Esophagus (tissue), 2 donors: ENCODE measurements at regions not wholly inside any gene's neighbourhood (a gene's known extent, or its start where the extent isn't known, plus 50 kb on each side); places are given as distances from the start of the nearest gene placed in this dataset.
"Not testable (repeated sequence)": the region's sequence is repeated elsewhere in the genome, so short reads cannot be mapped to it uniquely, and the experiment has no call there.

ENCODE experiments used
- H3K27ac ChIP-seq, 2 donors: one replicate each; pipeline ENCODE4 v1.5.1; 2013; ENCODE audit warnings: low read depth in 2 of 2, mild to moderate bottlenecking in 2 of 2, inconsistent platforms in 1 of 2, low read length in 1 of 2, moderate library complexity in 1 of 2
- H3K27me3 ChIP-seq, 2 donors: one replicate each; pipeline ENCODE4 v1.6.1; 2013; ENCODE audit warnings: low read length in 2 of 2, control low read depth in 1 of 2, mild to moderate bottlenecking in 1 of 2; ENCODE audit not compliant: insufficient read depth in 2 of 2, control insufficient read depth in 1 of 2
- H3K36me3 ChIP-seq, 2 donors: one replicate each; pipeline ENCODE4 v1.6.1; 2013; ENCODE audit warnings: low read length in 1 of 2; ENCODE audit not compliant: control insufficient read depth in 2 of 2, insufficient read depth in 2 of 2
- H3K4me1 ChIP-seq, 2 donors: one replicate each; pipeline ENCODE4 v1.6.1; 2013; ENCODE audit warnings: low read length in 1 of 2; ENCODE audit not compliant: control insufficient read depth in 2 of 2, insufficient read depth in 2 of 2
- H3K4me3 ChIP-seq, 2 donors: one replicate each; pipeline ENCODE4 v1.5.1; 2013; ENCODE audit warnings: low read length in 2 of 2, mild to moderate bottlenecking in 2 of 2, low read depth in 1 of 2, moderate library complexity in 1 of 2
- H3K9me3 ChIP-seq, 2 donors: one replicate each; pipeline ENCODE4 v1.6.1; 2013; ENCODE audit warnings: mild to moderate bottlenecking in 2 of 2, low read depth in 1 of 2, low read length in 1 of 2, moderate library complexity in 1 of 2; ENCODE audit not compliant: control insufficient read depth in 2 of 2, insufficient read depth in 1 of 2
- WGBS, 2 donors: extraction: QIAGEN DNeasy Blood & Tissue Kit; methylation state at CpG; one replicate each; pipeline ENCODE4 v1.1.7; 2013; 5-methylcytosine and 5-hydroxymethylcytosine counted together
- donor health status: healthy with polysubstance abuse.
- donor health status: Bipolar disorder and iron deficiency.

- 70 to 80% methylated on average over 5 of the region's 5 CpGs for WGBS, 2 donors
- not testable (repeated sequence) for H3K27me3 ChIP-seq
Observed at GRCh38 chr7:149697767-149698166, 75.6 kb downstream of the ZNF467 start.

DNA sequence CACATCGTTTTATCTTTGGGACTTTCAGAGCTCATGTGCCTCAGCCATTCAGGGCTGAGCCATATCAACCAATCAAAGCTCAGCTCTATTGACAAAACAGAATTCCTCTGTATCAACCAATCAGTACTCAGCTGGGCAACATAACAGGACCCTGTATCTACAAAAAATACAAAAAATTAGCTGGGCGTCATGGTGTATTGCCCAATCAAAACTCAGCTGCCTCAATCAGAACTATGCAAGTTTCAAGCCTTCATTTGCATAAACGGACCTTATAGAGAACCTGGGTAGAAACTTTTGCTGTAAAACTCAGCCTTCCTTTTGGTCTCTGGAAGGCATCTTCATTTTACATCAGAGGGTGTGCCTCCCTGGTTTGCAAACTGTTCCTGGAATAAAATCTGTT, 77.1 kb downstream of the ZNF467 start:
- Histone ChIP-seq H3K36me3 (no peaks in the 10 kb centered on the region), H3K4me1 (peaks cover 0 to 4% of the 10 kb centered on the region in 2 donors), H3K27me3 (peaks cover 0 to 6% of the 10 kb centered on the region in 2 donors), H3K9me3 (peaks cover 0 to 7% of the 10 kb centered on the region in 2 donors), H3K27ac (no peak overlapping the region), H3K4me3 (no peak overlapping the region)
- 70 to 76% methylated on average over 3 of the region's 3 CpGs for WGBS, 2 donors

More at GRCh38 chr7:149697767-149698166, 75.6 kb downstream of the ZNF467 start:
- not testable (repeated sequence) for H3K9me3 ChIP-seq, H3K4me3 ChIP-seq, H3K36me3 ChIP-seq, H3K4me1 ChIP-seq, H3K27ac ChIP-seq

- Histone ChIP-seq H3K4me3 (no peak overlapping the region), H3K27ac (no peak overlapping the region), H3K9me3 (no peaks in the 10 kb centered on the region), H3K27me3 (peaks cover 0 to 9% of the 10 kb centered on the region in 2 donors), H3K36me3 (no peaks in the 10 kb centered on the region), H3K4me1 (peaks cover 0 to 4% of the 10 kb centered on the region in 2 donors)
- 16 to 18% methylated on average over 28 to 43 of the region's 43 CpGs for WGBS, 2 donors
Observed at GRCh38 chr7:149692557-149692982, 80.8 kb downstream of the ZNF467 start.

GRCh38 chr7:149692056-149692455, 81.3 kb downstream of the ZNF467 start:
- Histone ChIP-seq H3K27ac (no peak overlapping the region), H3K4me1 (peaks cover 0 to 4% of the 10 kb centered on the region in 2 donors), H3K36me3 (no peaks in the 10 kb centered on the region), H3K4me3 (no peak overlapping the region), H3K27me3 (peaks cover 0 to 9% of the 10 kb centered on the region in 2 donors), H3K9me3 (no peaks in the 10 kb centered on the region)
- 84 to 92% methylated on average over 9 of the region's 9 CpGs for WGBS, 2 donors

- Histone ChIP-seq H3K4me1 (peaks cover 0 to 4% of the 10 kb centered on the region in 2 donors), H3K4me3 (no peak overlapping the region), H3K27ac (no peak overlapping the region), H3K36me3 (no peaks in the 10 kb centered on the region), H3K9me3 (no peaks in the 10 kb centered on the region), H3K27me3 (peaks cover 0 to 9% of the 10 kb centered on the region in 2 donors)
- 45 to 48% methylated on average over 22 of the region's 22 CpGs for WGBS, 2 donors
Observed at GRCh38 chr7:149690688-149691446, 82.5 kb downstream of the ZNF467 start.

DNA sequence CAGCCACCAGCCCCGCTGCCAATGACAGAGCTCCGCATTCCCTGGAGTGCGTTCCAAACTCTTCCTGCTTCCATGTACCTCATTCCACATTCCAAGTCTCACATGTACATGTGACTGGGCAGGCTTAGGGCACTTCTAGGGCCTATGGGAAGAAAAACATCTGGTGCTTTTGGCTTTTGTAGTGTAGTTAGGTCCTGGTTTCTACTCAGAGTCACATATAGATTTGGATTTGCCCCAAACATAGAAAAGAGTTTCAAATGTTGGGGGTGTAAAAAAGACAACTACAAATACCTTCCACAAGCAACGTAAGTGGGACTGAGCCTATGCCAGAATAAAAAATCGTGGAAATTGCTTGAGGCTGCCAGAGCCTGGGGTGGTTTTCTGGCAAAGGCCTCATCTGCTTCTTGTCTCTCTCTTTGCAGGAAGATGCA, 84.1 kb downstream of the ZNF467 start:
- Histone ChIP-seq H3K4me3 (no peak overlapping the region), H3K27ac (no peak overlapping the region), H3K4me1 (peaks cover 0 to 4% of the 10 kb centered on the region in 2 donors), H3K36me3 (no peaks in the 10 kb centered on the region), H3K9me3 (no peaks in the 10 kb centered on the region), H3K27me3 (peaks cover 0 to 9% of the 10 kb centered on the region in 2 donors)
- 69 to 83% methylated on average over 5 of the region's 5 CpGs for WGBS, 2 donors

- 82 to 84% methylated on average over 3 of the region's 3 CpGs for WGBS, 2 donors
- no peaks in the 10 kb centered on the region for H3K36me3 ChIP-seq
- H3K27ac ChIP-seq, result no peak overlapping the region
- peaks cover 0 to 9% of the 10 kb centered on the region in 2 donors for H3K27me3 ChIP-seq
- H3K4me3 ChIP-seq, result no peak overlapping the region
- peaks cover 0 to 4% of the 10 kb centered on the region in 2 donors for H3K4me1 ChIP-seq
- no peaks in the 10 kb centered on the region for H3K9me3 ChIP-seq
Observed at GRCh38 chr7:149688836-149689235, 84.6 kb downstream of the ZNF467 start.

- H3K36me3 ChIP-seq, H3K4me3 ChIP-seq, H3K27ac ChIP-seq, H3K9me3 ChIP-seq, H3K27me3 ChIP-seq, H3K4me1 ChIP-seq: not testable (repeated sequence)
- WGBS, 2 donors, result 65 to 75% methylated on average over 7 of the region's 7 CpGs
Observed at GRCh38 chr7:149687820-149688219, 85.6 kb downstream of the ZNF467 start.

- H3K27me3 ChIP-seq, result peaks cover 0 to 2% of the 10 kb centered on the region in 2 donors
- H3K4me1 ChIP-seq, result no peaks in the 10 kb centered on the region
- H3K4me3 ChIP-seq, result no peak overlapping the region
- H3K27ac ChIP-seq, result no peak overlapping the region
- 47 to 54% methylated on average over 4 of the region's 4 CpGs for WGBS, 2 donors
- no peaks in the 10 kb centered on the region for H3K36me3 ChIP-seq
- H3K9me3 ChIP-seq, result no peaks in the 10 kb centered on the region
Observed at GRCh38 chr7:149686449-149686848, 86.9 kb downstream of the ZNF467 start.

DNA sequence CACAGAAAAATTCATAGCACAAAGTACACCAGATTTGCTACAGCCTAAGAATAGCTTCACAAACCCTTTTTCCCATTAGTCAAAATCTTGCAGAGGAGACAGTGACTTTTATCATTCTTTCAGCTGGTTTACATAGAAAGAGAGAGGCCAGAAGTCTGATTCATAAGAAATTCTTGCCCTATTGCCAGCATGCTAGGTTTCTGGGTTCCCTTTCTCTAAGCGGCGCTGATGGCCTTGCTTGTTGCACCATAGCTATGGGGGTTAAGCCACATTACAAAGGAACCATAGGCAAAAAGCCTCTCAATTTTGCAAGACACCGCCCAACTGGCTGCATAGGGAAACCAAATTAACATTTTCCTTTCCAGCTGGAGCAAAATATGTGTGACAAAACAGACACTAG, 87.4 kb downstream of the ZNF467 start:
- no peaks in the 10 kb centered on the region for H3K4me1 ChIP-seq
- no peak overlapping the region for H3K27ac ChIP-seq
- no peaks in the 10 kb centered on the region for H3K9me3 ChIP-seq
- H3K4me3 ChIP-seq, result no peak overlapping the region
- 57 to 62% methylated on average over 3 of the region's 3 CpGs for WGBS, 2 donors
- no peaks in the 10 kb centered on the region for H3K36me3 ChIP-seq
- peaks cover 0 to 2% of the 10 kb centered on the region in 2 donors for H3K27me3 ChIP-seq
